ENCODE measurements at regions not wholly inside any gene's neighbourhood (a gene's known extent, or its start where the extent isn't known, plus 50 kb on each side); places are given as distances from the start of the nearest gene placed in this dataset.
"Not testable (repeated sequence)": the region's sequence is repeated elsewhere in the genome, so short reads cannot be mapped to it uniquely, and the experiment has no call there.

- ATAC-seq (replicated peaks): no peak
- Mint-ChIP-seq H3K27me3 (peaks cover 9 to 15% of the 10 kb centered on the region in 2 donors), H3K36me3 (ENCODE audit: insufficient read depth) (no peaks in the 10 kb centered on the region)
These were observed 311.5 kb downstream of the REEP3 start for GRCh38 chr10:63832686-63833085.

DNA sequence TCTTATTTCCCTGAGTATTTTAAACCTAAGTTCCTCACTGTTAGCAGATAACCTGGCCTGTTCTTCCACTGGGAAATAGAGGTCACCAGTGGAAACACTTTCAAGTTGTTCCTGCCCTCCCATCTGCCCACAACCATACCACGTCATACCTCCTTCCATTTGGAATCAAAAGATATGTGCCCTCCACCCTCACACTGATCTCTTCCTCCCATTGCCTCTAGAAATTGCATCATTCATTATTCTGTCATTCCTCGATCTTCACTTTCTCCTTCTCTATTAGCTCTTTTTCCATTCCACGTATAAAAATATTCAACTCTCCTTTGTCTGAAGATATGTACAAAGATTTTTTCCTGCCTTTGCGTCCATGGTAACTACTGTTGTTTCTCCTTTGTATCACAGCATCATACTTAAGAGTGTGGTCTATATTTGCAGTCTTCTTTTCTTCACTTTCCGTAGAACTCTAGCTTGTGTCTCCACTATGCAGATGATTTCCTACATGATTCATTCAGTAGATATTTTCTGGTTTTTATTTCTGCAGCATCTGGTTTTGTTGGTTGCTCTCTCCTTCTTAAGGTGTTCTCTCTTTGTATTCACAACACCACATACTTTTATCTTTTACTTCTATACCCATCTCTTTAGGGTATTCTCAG is 312.3 kb downstream of the REEP3 start:
- DNase-seq (no peak), ATAC-seq (replicated peaks) (no peak)
- no peaks in the 10 kb centered on the region for H3K4me1 Mint-ChIP-seq (ENCODE audit: low read depth in 2 of 2)
- H3K9me3 Mint-ChIP-seq: no peaks in the 10 kb centered on the region
- no peak overlapping the region for H3K27ac Mint-ChIP-seq
- no peak overlapping the region for H3K4me3 Mint-ChIP-seq
- H3K36me3 Mint-ChIP-seq (ENCODE audit: insufficient read depth): no peaks in the 10 kb centered on the region
- H3K27me3 Mint-ChIP-seq: peaks cover 9 to 15% of the 10 kb centered on the region in 2 donors

More at GRCh38 chr10:63832686-63833085, 311.5 kb downstream of the REEP3 start:
- Mint-ChIP-seq H3K27ac (no peak overlapping the region), H3K9me3 (no peaks in the 10 kb centered on the region), H3K4me1 (ENCODE audit: low read depth in 2 of 2) (no peaks in the 10 kb centered on the region), H3K4me3 (no peak overlapping the region)
- DNase-seq: no peak

GRCh38 chr10:63836666-63837442 is 315.7 kb downstream of the REEP3 start:
- no peak for DNase-seq
- Mint-ChIP-seq H3K27ac (no peak overlapping the region), H3K36me3 (ENCODE audit: insufficient read depth) (no peaks in the 10 kb centered on the region), H3K4me3 (no peak overlapping the region), H3K4me1 (ENCODE audit: low read depth in 2 of 2) (no peaks in the 10 kb centered on the region), H3K9me3 (no peaks in the 10 kb centered on the region), H3K27me3 (peaks cover 19 to 23% of the 10 kb centered on the region in 2 donors)
- no peak for ATAC-seq (replicated peaks)

GRCh38 chr10:63841761-63842160 is 320.6 kb downstream of the REEP3 start:
- no peak for DNase-seq
- Mint-ChIP-seq H3K9me3 (no peaks in the 10 kb centered on the region), H3K27me3 (peaks cover 15 to 19% of the 10 kb centered on the region in 2 donors), H3K4me1 (ENCODE audit: low read depth in 2 of 2) (no peaks in the 10 kb centered on the region), H3K27ac (no peak overlapping the region), H3K36me3 (ENCODE audit: insufficient read depth) (no peaks in the 10 kb centered on the region), H3K4me3 (no peak overlapping the region)
- ATAC-seq (replicated peaks): no peak

GRCh38 chr10:63843107-63843506 is 321.9 kb downstream of the REEP3 start:
- ATAC-seq (replicated peaks): no peak
- Mint-ChIP-seq H3K36me3 (ENCODE audit: insufficient read depth) (no peaks in the 10 kb centered on the region), H3K27me3 (peaks cover 14 to 28% of the 10 kb centered on the region in 2 donors), H3K27ac (no peak overlapping the region), H3K4me1 (ENCODE audit: low read depth in 2 of 2) (no peaks in the 10 kb centered on the region), H3K4me3 (no peak overlapping the region), H3K9me3 (no peaks in the 10 kb centered on the region)
- DNase-seq: no peak

GRCh38 chr10:63848871-63849270 is 327.7 kb downstream of the REEP3 start:
- peaks cover 0 to 26% of the 10 kb centered on the region in 2 donors for H3K27me3 Mint-ChIP-seq
- not testable (repeated sequence) for H3K36me3 Mint-ChIP-seq (ENCODE audit: insufficient read depth); ATAC-seq (replicated peaks); H3K9me3 Mint-ChIP-seq; H3K4me1 Mint-ChIP-seq (ENCODE audit: low read depth in 2 of 2); DNase-seq; H3K27ac Mint-ChIP-seq; H3K4me3 Mint-ChIP-seq

- DNase-seq: no peak
- Mint-ChIP-seq H3K27ac (no peak overlapping the region), H3K4me1 (ENCODE audit: low read depth in 2 of 2) (peaks cover 7 to 10% of the 10 kb centered on the region in 2 donors), H3K36me3 (ENCODE audit: insufficient read depth) (no peaks in the 10 kb centered on the region), H3K4me3 (no peak overlapping the region), H3K9me3 (no peaks in the 10 kb centered on the region), H3K27me3 (peaks cover 54 to 55% of the 10 kb centered on the region in 2 donors)
- ATAC-seq (replicated peaks): no peak
These were observed 341.7 kb downstream of the REEP3 start for GRCh38 chr10:63862860-63863259.

DNA sequence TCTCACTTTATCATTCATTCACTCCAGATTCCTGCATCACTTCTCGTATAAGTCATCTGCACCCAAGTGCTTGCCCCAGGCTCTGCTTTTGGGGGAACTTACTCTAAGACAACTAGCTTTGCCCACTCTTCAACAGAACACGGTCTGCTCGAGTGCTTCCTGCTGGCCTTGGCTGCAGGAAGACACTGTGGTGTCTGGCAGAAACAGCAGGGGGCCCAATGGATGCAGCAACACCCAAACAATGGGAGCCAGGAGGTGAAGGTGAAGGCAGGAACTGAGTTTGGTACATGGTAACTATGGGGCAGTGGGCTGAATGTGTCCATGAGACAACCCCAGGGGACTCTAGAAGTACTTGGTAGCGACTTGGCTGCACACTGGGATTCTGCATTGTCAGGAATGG is 344.0 kb downstream of the REEP3 start:
- Mint-ChIP-seq H3K4me1 (ENCODE audit: low read depth in 2 of 2) (peaks cover 7 to 10% of the 10 kb centered on the region in 2 donors), H3K27me3 (peaks cover 50 to 65% of the 10 kb centered on the region in 2 donors), H3K4me3 (no peak overlapping the region), H3K9me3 (no peaks in the 10 kb centered on the region), H3K36me3 (ENCODE audit: insufficient read depth) (no peaks in the 10 kb centered on the region), H3K27ac (no peak overlapping the region)
- ATAC-seq (replicated peaks) (no peak), DNase-seq (no peak)

DNA sequence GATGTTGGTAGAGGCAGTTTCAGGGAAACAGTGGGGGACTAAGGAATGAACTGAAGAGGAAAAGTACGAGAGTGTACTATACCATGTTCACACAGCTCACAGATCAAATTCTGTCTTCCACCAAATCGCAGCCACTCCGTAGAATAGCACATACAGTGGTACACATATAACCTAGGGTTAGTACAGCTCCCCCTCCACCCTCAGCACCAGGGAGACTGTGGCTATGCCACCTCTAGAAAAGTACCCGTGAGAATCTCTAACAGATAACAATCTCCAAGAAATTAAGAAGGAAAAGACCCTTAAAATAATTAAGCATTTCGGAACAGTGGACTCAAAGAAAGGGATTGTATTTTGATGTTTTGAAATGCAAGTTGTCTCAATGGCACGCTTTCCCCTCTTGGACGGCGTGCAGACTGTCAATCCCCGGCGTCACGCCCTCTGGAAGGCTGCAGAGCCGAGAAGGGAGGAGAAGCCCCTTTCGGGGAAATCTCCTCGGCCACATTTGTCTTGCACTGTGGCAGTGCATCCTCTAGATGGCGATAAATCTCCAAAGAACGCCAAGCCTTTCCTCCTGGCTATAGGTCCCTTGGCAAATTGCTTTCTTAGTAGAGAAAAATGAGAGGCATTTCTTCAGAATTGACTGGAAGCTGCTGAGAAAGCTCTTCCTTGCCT is 345.0 kb downstream of the REEP3 start:
- Mint-ChIP-seq H3K27me3 (peaks cover 50 to 68% of the 10 kb centered on the region in 2 donors), H3K4me3 (peak overlapping the region in 1 of 2 donors; percentile 41), H3K9me3 (no peaks in the 10 kb centered on the region), H3K27ac (no peak overlapping the region), H3K4me1 (ENCODE audit: low read depth in 2 of 2) (peaks cover 7 to 10% of the 10 kb centered on the region in 2 donors), H3K36me3 (ENCODE audit: insufficient read depth) (no peaks in the 10 kb centered on the region)
- peak; percentile 4 to 37 (median 18) for DNase-seq
- ATAC-seq (replicated peaks): peak; percentile 73

DNA sequence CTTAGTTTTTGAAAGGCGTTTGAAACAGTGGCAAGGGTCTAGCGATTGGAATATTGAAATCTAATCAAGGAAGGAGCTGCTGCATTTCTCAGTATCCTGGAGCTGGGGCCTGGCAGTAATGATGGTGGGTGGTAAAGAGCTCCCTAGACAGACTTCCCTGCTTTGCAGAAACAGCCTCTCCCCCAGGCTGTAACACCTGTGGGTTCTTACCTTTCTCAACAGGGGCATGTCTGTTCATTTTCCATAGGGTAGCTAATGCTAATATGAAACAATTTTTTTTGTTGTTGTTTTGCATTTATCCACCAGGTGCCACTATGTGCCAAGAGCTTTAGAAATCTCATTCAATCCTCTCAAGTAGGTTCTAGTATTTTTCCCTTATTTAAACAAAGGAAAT is 345.5 kb downstream of the REEP3 start:
- peaks cover 7 to 10% of the 10 kb centered on the region in 2 donors for H3K4me1 Mint-ChIP-seq (ENCODE audit: low read depth in 2 of 2)
- no peak overlapping the region for H3K4me3 Mint-ChIP-seq
- H3K27me3 Mint-ChIP-seq: peaks cover 49 to 71% of the 10 kb centered on the region in 2 donors
- H3K27ac Mint-ChIP-seq: no peak overlapping the region
- no peak for DNase-seq
- H3K9me3 Mint-ChIP-seq: no peaks in the 10 kb centered on the region
- peak; percentile 35 for ATAC-seq (replicated peaks)
- H3K36me3 Mint-ChIP-seq (ENCODE audit: insufficient read depth): no peaks in the 10 kb centered on the region

GRCh38 chr10:63878428-63878827 is 357.2 kb downstream of the REEP3 start:
- DNase-seq: no peak
- no peak overlapping the region for H3K27ac Mint-ChIP-seq
- ATAC-seq (replicated peaks): no peak
- no peak overlapping the region for H3K4me3 Mint-ChIP-seq
- H3K4me1 Mint-ChIP-seq (ENCODE audit: low read depth in 2 of 2): no peaks in the 10 kb centered on the region
- no peaks in the 10 kb centered on the region for H3K36me3 Mint-ChIP-seq (ENCODE audit: insufficient read depth)
- H3K27me3 Mint-ChIP-seq: peaks cover 0 to 7% of the 10 kb centered on the region in 2 donors
- peaks cover 0 to 12% of the 10 kb centered on the region in 2 donors for H3K9me3 Mint-ChIP-seq

DNA sequence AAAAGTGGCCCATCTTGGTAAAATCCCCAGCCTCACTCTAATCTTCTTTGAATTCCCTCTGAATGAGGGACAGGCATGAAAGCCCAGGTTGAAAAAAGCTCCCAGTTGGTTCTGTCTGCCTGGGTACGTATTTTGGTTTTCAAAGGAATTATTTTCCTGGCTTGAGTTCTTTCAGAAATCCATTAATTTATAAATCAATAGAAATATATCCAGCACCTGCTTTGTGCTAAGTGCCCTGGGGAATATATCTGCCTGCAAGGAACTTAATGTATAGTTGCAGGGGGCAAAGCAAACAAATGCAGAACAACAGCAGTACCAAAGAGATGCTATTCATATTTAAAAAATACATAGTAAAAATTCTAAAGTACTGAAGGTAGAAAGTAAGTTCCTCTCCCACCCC is 362.7 kb downstream of the REEP3 start:
- DNase-seq (no peak), ATAC-seq (replicated peaks) (no peak)
- Mint-ChIP-seq H3K36me3 (ENCODE audit: insufficient read depth) (peaks cover 2% of the 10 kb centered on the region), H3K9me3 (peaks cover 0 to 12% of the 10 kb centered on the region in 2 donors), H3K27me3 (peaks cover 7 to 9% of the 10 kb centered on the region in 2 donors), H3K27ac (no peak overlapping the region), H3K4me3 (no peak overlapping the region), H3K4me1 (ENCODE audit: low read depth in 2 of 2) (no peaks in the 10 kb centered on the region)

DNA sequence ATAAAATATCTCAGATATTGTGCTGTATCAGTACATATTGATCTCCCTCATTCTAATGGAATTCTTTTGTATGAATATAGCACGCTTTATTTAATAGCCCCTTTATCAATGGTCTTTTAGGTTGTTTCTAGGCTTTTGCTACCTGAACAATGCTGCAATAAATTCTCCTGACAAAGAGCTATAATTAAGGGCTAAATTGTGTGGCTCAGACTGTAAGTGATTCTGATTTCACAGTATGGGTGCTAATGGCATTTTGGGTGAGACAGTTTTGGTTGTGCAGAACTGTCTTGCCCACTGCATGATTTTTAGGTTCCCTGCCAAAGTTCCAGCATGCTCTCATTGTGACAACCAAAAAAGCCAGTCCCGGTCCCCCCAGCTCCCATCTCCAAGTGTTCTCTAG is 363.2 kb downstream of the REEP3 start:
- no peak for ATAC-seq (replicated peaks)
- H3K36me3 Mint-ChIP-seq (ENCODE audit: insufficient read depth): peaks cover 2% of the 10 kb centered on the region
- H3K27ac Mint-ChIP-seq: no peak overlapping the region
- no peak overlapping the region for H3K4me3 Mint-ChIP-seq
- peaks cover 0 to 10% of the 10 kb centered on the region in 2 donors for H3K9me3 Mint-ChIP-seq
- H3K27me3 Mint-ChIP-seq: peaks cover 7 to 9% of the 10 kb centered on the region in 2 donors
- DNase-seq: no peak
- H3K4me1 Mint-ChIP-seq (ENCODE audit: low read depth in 2 of 2): no peaks in the 10 kb centered on the region

All from effector memory CD8-positive, alpha-beta T cell (primary cell).